Panc1 (cell line): ENCODE measurements at regions not wholly inside any gene's neighbourhood (a gene's known extent, or its start where the extent isn't known, plus 50 kb on each side); places are given as distances from the start of the nearest gene placed in this dataset.

ENCODE experiments used
- ATAC-seq: fragments of 200-7000 bp; cut with Tn5 transposase; 2 replicates; pipeline ENCODE4 v1.9.1; 2020; ENCODE audit warnings: mild to moderate bottlenecking, moderate library complexity
- BruUV-seq: library from RNA; stranded (reverse); fragments of 400-500 nt; replicated peaks from 2 replicates; lab custom pipeline; 2021; lab: Mats Ljungman, UMichigan
- CTCF ChIA-PET: fragments of 300-600 bp; sonication (Branson Sonifier 250); formaldehyde crosslinking; loops from one replicate; lab custom pipeline; 2022; ENCODE audit warnings: antibody characterized with exemption; lab: Charles Lee
- POLR2A ChIA-PET: fragments of 300-600 bp; sonication (Branson Sonifier 250); formaldehyde crosslinking; loops from one replicate; lab custom pipeline; 2022; ENCODE audit warnings: antibody characterized with exemption; lab: Charles Lee
- DNase-seq: peaks from one replicate; pipeline ENCODE4 v3.0.0-alpha.2; 2010; ENCODE audit warnings: low read depth, low spot score
- H3K27ac ChIP-seq: 2 replicates; pipeline ENCODE4 v1.5.1; 2011; ENCODE audit warnings: mild to moderate bottlenecking, low read length, inconsistent platforms
- H3K27me3 ChIP-seq: fragments of 200-500 bp; sonication (Bioruptor generic); 2 replicates; pipeline ENCODE4 v1.6.0; 2014; ENCODE audit warnings: low read length, inconsistent platforms; ENCODE audit not compliant: control insufficient read depth, insufficient read depth
- H3K36me3 ChIP-seq: fragments of 200-500 bp; sonication (Bioruptor generic); 2 replicates; pipeline ENCODE4 v1.5.1; 2014; ENCODE audit warnings: inconsistent platforms, mild to moderate bottlenecking, low read length, moderate library complexity; ENCODE audit not compliant: control insufficient read depth, insufficient read depth
- H3K4me1 ChIP-seq: 2 replicates; pipeline ENCODE4 v1.5.1; 2011; ENCODE audit warnings: inconsistent platforms, mild to moderate bottlenecking, low read length, moderate library complexity; ENCODE audit not compliant: control insufficient read depth, insufficient read depth
- H3K4me3 ChIP-seq, 2 experiments: 2 replicates each; pipeline ENCODE4 v1.5.1; 2011 to 2012; ENCODE audit warnings: low read depth in 2 of 2, low read length in 2 of 2, mild to moderate bottlenecking in 2 of 2, inconsistent platforms in 1 of 2, moderate library complexity in 1 of 2
- H3K9me3 ChIP-seq: fragments of 200-500 bp; sonication (Bioruptor generic); 2 replicates; pipeline ENCODE4 v1.5.1; 2014; ENCODE audit warnings: low read depth, mild to moderate bottlenecking, inconsistent platforms, low read length, moderate library complexity; ENCODE audit not compliant: control insufficient read depth, insufficient read depth
- CTCF ChIP-seq: fragments of 450-650 bp; IDR thresholded peaks from 2 replicates; pipeline ENCODE4 v1.5.1; 2017; ENCODE audit warnings: mild to moderate bottlenecking
- POLR2AphosphoS5 ChIP-seq: IDR thresholded peaks from 2 replicates; pipeline ENCODE4 v1.6.1; 2012; ENCODE audit warnings: mild to moderate bottlenecking, low read depth, low read length, moderate library complexity
- REST ChIP-seq, 2 experiments: IDR thresholded peaks; 2 replicates each; pipeline ENCODE4 v1.6.1; 2011 to 2012; ENCODE audit warnings: low read depth in 2 of 2, control low read depth in 1 of 2, low read length in 1 of 2, mild to moderate bottlenecking in 1 of 2, moderate library complexity in 1 of 2; ENCODE audit not compliant: insufficient read depth in 1 of 2
- SIN3A ChIP-seq: IDR thresholded peaks from 2 replicates; pipeline ENCODE4 v1.6.1; 2012; ENCODE audit warnings: low read depth, mild to moderate bottlenecking, low read length, moderate library complexity, borderline replicate concordance; ENCODE audit not compliant: insufficient read depth
- TCF7L2 ChIP-seq: IDR thresholded peaks from 2 replicates; pipeline ENCODE4 v1.6.1; 2011; ENCODE audit warnings: mild to moderate bottlenecking, low read depth, low read length, inconsistent platforms
- in situ Hi-C: cut with HindIII; loops from 2 replicates; pipeline ENCODE4 v1.10.0; 2016; ENCODE audit warnings: low sequenced_read_pairs, low pct_unique_long_range_greater_than_20kb
- intact Hi-C: fragments of 100-400 bp; cut with micrococcal nuclease; formaldehyde crosslinking; loops from one replicate; pipeline ENCODE4 v1.10.0; 2022; ENCODE audit not compliant: unreplicated experiment

- H3K4me3 ChIP-seq, result no peak overlapping the region
- H3K4me1 ChIP-seq, result no peaks in the 10 kb centered on the region
- in situ Hi-C loops (no loop called here), intact Hi-C loops (no loop called here)
- no peak overlapping the region for H3K27ac ChIP-seq
- POLR2A ChIA-PET, result no interaction called here
- CTCF ChIA-PET, result no interaction called here
- H3K9me3 ChIP-seq, result peaks cover 4% of the 10 kb centered on the region; the same call in 1 of the 2 replicates
- H3K36me3 ChIP-seq, result no peaks in the 10 kb centered on the region
- ATAC-seq (no peak), DNase-seq (no peak)
- H3K27me3 ChIP-seq, result no peaks in the 10 kb centered on the region; the same call in 1 of the 2 replicates
- no peak for TF ChIP-seq CTCF
- no peak for TF ChIP-seq POLR2AphosphoS5
- TF ChIP-seq REST (IDR thresholded peaks at IDR 0.05; ENCODE audit: insufficient read depth in 1 of 2, low read depth in 2 of 2, low read length in 1 of 2), result no peak
- no peak for TF ChIP-seq TCF7L2
- no peak for TF ChIP-seq SIN3A
- BruUV-seq, result no TSS peak
These were observed 238.3 kb upstream of the NFE2L3 start for GRCh38 chr7:25913598-25914224.

GRCh38 chr7:25918731-25919130 is 233.3 kb upstream of the NFE2L3 start:
- CTCF ChIA-PET, result no interaction called here
- no TSS peak for BruUV-seq
- ATAC-seq, result no peak
- in situ Hi-C loops (no loop called here), intact Hi-C loops (no loop called here)
- H3K9me3 ChIP-seq, result peaks cover 8% of the 10 kb centered on the region; the same call in 1 of the 2 replicates
- no peaks in the 10 kb centered on the region for H3K36me3 ChIP-seq
- POLR2A ChIA-PET, result no interaction called here
- no peak for DNase-seq
- no peak overlapping the region for H3K27ac ChIP-seq
- H3K27me3 ChIP-seq, result no peaks in the 10 kb centered on the region; the same call in 1 of the 2 replicates
- H3K4me3 ChIP-seq, result no peak overlapping the region
- TF ChIP-seq SIN3A, result no peak
- TF ChIP-seq REST (IDR thresholded peaks at IDR 0.05; ENCODE audit: insufficient read depth in 1 of 2, low read depth in 2 of 2, low read length in 1 of 2), result no peak
- no peak for TF ChIP-seq CTCF
- TF ChIP-seq TCF7L2, result no peak
- no peak for TF ChIP-seq POLR2AphosphoS5
- no peaks in the 10 kb centered on the region for H3K4me1 ChIP-seq
